NCI-H345 (cell line): ENCODE measurements at regions not wholly inside any gene's neighbourhood (a gene's known extent, or its start where the extent isn't known, plus 50 kb on each side); places are given as distances from the start of the nearest gene placed in this dataset.

ENCODE experiments used
- DNase-seq: peaks from one replicate; lab custom pipeline; 2025; lab: John Stamatoyannopoulos, UW

DNA sequence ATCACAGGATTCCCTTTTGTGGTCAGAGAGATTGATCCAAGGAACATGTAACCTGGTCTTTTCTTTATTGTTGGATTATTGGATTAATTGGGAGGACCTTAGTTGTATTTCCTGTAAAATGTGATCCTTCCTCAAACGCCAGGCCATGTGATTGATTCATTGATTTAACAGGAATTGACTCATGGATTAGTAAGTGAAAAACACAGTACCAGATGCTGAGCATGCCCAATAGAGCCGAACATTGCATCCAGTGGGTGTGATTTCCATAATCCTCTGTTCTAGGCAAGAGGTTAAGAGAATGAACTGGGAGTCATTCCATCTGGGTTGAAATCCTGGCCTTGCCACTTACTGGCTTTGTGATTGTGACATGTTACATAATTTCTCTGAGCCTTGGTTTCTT, 522.3 kb downstream of the MAT2B start:
- no peak for DNase-seq

DNA sequence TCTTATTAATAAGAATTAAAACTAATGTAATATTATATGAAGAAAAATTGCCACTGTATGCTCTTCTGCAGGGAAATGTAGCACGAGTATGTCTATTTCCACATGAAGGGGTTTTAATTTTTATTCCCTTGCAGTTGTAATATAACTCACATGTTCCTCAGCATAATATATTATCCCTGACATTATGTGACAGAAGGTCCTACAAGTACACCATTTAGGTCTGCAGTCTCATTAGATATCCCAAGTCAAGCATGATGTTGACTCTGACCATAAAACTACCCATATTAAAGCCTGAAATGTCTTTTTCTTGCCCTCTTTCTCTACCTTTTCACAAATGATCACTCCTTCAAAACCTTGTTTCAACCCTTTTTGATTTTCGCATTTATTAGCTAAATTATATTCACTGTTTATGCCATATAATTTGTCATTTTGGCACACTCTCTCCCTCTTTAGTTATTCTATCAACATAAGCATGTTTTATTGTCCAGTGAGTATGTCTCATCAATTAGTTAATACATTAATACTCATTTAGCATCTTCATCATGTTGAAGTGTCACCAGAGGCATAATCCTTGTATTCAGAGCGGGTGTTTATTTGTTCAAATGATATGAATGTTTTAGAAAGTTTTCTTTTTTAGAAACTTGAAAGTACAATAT, 532.8 kb downstream of the MAT2B start:
- DNase-seq: no peak

DNA sequence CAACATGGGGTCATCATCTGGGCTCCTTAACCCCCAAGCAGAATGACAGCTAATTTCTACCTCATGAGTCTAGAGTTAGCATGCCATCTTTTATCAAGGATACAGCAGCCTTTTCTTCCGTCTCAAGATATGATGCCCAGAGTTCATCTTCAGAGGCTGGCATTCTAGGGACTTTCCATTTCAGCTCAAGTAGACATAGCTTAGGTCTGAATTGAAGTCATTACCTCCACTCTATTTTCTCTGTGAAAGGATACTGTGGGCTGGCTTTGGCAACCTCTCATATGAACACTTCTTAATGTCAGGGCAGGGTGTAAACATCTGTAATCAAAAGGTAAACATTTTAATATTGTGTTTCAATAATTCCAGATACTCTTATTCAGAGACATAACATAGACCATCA, 535.7 kb downstream of the MAT2B start:
- no peak for DNase-seq

DNA sequence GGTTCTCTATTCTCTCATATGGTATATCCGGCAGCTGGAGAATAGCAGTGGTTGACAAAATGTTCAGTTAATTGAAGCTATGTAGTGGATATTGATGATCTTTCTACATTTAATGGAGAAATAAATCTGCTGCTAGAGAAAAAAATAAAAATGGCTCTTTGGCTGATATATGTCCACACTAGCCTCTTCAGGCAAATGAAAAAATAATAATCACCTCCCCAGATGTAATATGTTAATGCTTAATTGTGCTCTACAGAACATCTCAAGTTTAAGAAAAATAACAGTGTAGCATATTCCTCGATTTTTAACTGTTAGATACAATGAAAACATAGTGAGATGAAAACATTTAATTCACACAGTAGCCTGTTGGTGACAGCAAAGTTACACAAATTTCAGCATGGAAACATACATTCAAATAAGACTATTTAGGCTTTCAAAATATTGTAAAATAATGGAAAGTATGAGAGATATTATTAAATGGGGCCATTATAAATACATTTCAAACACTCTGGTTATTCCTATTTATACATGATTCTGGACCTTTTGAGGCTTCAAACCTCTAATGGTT, 543.0 kb downstream of the MAT2B start:
- no peak for DNase-seq

DNA sequence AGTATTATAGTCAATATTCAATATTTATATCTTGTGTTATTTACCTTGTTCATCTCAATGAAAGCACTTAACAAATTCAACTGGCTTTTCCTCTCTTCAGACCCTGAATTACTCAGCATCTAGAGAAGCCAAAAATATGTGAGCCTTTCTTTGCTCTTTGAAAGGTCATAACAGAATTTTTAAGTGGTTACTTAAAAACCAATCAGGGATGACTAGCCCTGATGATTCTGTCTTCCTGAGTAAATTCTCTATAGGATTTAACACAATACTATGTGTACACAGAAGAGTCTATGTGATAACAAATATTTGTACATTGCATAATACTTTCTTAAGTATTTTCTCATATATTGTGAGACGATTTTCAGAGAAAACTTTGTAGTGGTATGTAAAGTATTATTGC, 546.3 kb downstream of the MAT2B start:
- DNase-seq: no peak

DNA sequence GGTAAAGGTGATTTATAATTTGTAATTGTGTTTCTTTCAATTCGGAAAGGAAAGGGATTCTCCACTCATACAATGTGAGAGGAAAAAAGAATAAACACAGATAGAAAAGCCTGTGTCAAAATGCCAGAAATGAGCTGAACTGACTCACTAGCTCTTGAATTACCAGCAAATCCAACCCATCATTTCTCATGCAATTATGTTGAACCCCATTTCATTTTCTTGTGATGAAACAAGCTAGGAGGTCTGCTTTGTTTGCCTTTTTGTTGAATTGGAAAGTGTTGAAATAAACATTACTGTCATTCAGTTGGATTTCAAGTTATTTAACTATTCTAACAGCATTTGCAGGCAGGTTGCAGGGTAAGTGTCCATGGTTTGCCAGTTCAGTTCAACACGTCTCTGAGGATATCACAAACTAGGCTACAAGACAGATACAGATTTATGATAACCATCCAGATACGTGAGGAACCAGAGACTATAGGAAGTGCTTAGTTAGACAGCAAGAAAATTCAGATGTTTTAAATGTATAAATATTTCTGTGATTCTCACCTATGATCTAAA, 547.2 kb downstream of the MAT2B start:
- DNase-seq: no peak

DNA sequence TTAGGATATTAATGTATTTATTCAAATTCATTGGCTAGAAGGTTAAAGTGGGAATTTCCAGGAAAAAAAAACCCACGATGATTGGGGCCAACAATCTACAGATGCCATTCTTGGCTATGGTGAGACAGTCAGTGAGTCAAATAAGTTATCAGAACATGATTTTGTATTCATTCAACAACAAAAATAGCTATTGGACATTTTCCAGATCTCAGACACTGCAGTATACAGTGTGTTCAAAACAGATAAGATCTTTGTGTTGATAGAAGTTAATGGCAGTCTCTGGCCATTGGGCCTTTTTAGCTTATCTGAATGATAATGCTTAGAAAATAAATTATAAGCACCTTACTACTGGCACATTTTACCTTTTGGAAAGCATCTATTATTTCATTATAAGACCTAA, 547.7 kb downstream of the MAT2B start:
- DNase-seq: no peak

DNA sequence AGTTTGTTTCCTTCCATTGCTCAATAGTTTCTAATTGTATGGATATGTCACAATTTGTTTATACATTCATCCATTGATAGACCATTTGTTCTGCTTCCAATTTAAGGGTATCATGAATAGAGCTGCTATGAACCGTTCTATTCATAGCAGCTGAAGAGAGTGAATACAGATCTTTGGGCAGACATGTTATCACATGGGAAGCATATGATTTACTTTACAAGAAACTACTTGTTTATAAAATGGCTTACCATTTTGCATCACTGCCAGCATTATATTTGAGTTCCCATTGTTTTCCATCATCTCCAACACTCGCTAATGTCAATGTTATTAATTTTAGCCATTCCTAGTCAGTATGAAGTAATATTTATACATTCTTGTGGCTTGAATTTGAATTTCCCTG, 549.0 kb downstream of the MAT2B start:
- no peak for DNase-seq

DNA sequence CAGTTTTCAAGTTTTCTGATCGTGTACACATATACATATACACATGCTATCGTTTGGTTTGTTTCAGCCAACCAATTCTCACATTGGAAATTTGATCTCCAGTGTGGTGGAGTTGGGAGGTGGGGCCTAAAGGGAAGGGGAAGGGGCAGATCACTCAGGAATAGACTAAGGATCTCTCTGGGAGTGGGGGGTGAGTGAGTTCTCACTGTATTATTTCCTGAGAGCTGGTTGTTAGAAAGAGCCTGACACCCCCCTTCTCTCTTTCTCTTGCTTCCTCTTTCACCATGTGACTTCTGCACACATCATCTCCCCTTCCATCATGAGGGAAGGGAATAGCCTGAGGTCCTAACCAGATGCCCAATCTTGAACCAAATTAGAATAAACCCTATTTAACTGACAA, 551.7 kb downstream of the MAT2B start:
- DNase-seq: no peak

DNA sequence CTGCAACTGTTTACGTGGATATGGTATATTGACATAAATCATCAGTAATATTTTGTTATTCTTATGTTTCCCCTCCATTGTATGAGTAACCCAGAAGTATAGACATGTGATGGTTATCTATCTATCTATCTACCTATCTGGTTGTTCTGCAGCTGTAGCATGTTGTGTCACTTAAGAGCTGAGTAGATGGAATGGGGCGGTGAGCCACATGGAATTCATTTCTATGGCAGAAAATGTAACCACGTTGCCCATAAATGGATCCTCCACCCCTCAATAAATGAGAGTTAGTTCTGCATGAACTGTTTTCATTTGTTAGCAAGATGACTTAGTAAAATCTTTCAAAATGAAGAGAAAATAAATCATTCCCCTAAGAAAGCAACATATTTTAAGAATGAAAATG, 553.2 kb downstream of the MAT2B start:
- no peak for DNase-seq

DNA sequence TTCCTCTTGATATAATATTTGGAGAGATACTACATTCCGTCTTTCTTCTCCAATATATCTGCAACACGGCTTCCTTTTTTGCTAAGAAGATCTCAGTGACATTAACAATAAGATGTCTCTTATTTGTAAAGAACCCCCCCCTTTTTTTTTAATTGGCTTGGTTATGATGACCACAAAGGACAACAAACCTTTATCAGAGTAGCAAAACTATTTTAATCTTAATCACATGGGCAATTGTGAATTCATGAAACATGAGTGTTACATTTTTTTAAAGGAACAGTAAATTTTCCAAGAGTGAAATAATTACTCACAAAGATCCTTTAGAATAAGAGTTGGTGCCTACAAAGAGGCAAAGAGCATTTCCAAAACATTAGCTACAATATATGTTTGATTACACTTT, 554.1 kb downstream of the MAT2B start:
- DNase-seq: no peak

DNA sequence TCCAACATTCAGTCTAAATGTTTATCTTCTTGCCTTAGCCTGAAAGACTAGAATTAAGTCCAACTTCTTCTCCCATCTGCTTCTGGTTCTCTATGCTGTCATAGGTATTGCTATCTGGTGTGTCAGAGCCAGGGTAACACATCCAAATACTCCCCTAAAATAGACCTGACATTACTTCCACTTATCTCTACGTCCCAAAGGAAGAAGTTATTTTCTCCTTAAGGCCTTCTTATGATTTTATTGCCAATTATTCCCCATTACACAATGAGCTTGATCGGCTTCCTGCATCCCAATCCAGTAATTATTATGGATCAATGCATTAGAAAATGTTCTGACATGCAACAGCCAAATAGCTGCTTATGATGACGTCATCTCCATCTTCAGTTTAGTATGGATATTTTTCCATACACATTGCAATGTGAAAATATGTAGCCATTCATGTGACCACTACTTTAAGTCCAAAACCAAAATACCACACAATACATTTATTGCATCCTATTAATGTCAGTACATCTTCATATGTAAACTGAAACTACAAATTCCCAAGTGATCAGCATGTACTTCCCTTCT, 555.5 kb downstream of the MAT2B start:
- no peak for DNase-seq

DNA sequence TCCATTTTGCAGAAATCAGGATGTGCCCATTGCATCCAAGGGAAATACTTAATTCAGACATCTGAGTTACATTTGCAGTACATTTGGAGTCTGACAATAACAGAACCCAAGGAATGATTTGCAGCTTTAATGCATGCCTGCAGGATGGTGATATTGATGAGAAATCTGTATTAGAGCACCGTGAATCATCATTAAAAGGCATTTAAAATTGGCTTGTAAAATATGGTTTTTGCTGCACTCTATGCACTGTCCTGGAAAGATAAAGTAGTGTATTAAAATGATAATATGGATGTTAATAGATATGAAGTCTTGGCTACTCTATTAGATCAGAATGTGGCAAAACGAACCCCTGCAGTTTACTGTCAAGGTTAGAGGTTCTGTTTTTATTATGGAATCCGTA, 556.9 kb downstream of the MAT2B start:
- no peak for DNase-seq

DNA sequence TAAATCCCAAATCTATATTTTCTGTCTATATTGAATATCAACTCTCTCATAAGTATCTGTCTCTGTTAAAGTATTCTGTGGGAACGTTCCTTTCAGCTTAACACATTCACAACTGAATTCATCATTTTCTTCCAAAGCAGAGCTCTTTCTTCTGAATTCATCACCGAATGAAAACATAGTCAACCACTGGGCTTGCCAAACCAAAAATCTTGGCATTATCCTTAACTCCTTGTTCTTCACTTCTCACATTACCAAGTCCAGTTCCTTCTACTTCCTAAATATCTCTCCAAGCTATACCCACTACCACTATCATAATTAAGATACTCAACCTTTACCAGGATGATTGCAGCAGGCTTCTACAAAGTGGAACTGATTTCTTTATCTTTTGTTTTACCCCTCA, 559.8 kb downstream of the MAT2B start:
- DNase-seq: no peak

DNA sequence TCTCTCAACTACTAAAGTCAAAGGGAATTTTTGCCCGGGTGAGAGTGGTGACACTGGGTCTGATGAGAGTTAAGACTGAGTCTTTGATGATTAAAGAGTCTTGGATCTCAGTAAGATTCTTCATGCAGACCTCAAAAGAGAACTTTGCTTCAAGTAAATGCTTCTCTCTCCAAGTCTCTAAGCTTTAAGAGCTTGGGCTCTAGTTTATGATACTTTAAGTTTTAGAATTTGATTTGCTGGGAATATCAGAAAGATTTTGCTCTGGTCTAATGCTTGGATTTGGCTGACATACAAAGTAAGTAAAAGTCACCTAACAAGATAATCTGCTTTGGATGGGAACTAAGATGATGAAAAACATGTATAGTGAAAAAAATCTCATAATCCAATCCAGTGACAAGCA, 566.3 kb downstream of the MAT2B start:
- DNase-seq: no peak

DNA sequence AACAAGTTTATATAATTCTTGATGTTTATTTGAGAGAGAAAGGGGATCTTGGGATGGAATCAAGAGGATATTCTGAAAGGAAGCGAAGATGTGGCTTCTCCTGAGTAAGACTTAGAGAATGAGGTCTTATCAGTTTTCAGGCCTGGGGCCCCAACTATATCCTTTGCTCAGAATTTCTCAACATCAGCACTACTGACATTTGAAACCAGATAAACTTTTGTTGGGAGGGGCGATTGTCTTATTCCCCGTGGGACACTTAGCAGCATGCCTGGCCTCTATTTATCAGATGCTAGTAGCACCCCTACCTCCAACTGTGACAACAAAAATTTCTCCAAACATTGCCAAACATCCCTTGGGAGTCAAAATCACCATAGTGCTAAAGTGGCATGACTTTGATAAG, 567.7 kb downstream of the MAT2B start:
- no peak for DNase-seq

DNA sequence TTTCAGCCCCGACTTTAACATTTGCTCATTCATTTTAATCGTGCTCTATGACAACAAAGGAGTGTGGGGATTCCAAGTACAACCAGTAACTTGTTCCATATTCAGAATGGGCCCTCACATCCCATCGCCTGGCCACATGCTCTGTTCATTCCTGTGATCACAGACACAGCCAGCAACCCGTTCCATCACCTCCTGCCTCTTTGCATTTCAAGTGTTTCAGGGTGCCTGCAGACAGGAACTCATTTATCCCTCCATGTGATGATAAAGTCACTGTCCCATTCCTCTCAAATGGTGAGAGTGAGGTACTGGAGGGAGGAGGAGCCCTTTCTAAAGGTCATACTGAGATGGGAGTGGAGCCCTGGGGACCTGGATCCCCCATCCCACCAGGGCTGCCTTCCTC, 571.1 kb downstream of the MAT2B start:
- DNase-seq: no peak

DNA sequence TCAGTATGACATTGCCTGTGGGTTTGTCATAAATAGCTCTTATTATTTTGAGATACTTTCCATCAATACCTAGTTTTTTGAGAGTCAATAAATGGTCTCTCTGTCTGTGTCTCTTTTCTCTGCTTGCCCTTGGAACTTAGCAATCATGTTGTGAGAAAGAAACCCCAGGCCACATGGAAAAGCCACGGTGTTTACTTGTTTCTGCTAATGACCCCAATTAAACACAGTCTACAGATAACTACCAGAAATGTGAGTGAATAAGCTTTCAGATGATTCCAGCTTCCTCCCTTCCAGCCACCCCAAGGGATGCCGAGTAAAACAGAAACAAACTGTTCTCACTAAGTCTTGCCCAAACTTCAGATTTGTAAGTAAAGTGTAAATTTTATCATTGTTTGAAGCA, 584.9 kb downstream of the MAT2B start:
- no peak for DNase-seq

DNA sequence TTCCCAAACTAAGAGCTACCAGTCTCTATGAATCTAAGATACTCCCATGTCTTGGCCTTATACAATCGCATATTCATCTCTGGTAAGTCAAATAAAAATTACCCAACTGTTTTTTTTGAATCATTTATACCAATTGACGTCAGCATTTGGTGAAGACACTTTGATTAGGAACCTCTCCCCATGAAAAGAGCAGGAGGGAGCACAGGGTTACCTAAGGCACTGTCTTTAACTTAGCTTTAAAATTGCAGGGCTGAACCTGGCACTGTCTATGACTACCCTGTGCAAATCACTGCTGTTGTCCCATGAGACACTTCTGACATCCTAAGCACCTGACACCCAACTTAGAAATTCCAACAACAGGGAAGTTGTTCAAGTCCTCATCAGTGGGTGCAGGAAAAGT, 586.4 kb downstream of the MAT2B start:
- no peak for DNase-seq

DNA sequence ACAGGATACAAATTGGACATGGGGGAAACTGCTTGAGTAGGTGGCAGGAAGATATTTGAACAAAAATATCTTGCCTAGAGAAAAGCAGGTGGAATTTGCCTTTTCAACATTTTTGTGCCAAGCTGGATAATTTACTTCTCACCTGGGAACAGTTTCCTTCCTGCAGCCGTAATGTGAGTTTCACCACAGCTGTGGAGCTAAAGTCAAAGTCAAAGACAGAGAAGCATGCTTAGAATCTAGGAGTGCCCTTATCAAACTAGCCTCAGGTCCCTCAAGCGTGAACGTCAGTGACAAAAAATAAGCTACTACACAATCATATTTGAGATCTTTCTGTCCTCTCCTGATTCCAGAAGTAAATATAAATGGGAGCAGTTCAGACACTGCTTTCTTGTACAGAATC, 588.9 kb downstream of the MAT2B start:
- DNase-seq: no peak

DNA sequence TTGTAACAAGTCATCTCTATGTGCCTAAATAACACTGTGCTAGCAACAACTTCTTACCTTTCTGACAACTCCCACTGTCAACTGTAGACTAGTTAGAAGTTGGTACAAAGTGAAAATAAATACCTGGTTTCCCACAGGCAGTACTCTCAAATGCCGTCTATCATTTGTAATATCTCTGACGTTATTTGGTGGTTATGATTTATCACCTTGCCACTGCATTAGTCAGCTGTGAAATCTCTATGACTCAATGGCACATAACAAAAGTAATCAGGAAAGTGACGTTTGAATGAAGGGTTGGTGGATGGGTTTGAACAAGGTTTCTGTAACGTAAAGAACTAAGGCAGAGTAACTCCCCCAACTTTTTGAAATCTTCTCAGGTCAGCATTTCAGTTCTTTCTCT, 592.3 kb downstream of the MAT2B start:
- no peak for DNase-seq

DNA sequence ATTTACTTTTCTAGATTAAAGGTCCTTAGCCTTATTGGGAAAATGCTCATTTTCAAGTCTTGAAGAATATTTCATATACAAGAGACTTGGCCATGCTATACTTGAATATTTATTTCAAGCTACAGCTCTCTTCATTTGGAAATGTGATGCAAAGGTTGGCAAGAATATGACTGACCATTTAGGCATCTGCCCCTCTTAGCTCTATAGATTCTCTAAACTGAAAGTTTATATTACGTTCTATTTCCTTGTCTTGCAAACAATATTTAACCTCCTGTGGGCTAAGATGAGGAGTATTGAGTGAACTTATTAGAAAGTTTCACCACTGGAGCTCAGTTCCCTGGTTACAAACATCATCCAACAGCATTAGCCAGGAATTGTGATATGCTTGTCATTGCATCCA, 593.1 kb downstream of the MAT2B start:
- no peak for DNase-seq

DNA sequence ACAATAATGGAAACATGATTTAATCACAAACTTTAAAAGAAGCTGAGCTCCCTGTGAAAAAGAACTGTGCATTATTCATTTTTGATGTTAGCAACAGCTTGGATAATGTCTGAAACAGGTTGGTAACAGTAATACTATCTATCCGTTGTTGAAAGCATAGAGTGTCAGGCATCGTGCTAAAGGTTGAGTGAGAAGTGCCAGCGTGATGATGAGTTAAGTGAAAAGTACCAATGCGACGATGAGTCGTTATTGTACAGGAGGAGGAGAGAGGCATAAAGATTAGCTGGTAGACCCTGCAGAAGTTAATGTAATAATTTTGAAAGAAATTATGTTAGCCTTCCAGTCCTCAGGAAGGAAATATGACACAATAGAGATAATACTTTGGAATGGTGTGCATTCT, 593.6 kb downstream of the MAT2B start:
- no peak for DNase-seq

DNA sequence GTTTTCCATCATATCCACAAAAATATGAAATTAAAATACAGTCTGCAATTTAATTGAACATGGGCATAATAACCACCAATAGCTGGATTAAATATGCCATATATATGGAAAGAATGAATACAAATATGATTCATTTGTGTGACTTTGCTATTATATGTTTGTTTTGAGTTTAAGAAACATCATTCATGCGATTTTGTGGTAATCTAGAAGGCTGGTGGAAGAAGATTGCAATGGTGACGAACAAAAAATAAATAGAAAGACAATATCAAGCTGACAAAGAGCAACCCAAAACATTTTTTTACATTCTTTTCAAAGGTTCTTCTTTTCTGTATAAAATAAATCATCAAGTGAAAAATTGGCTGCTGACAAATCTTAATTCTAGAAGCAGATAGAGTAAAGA, 610.0 kb downstream of the MAT2B start:
- DNase-seq: no peak
